Liver (tissue), 8 donors: ENCODE measurements at regions not wholly inside any gene's neighbourhood (a gene's known extent, or its start where the extent isn't known, plus 50 kb on each side); places are given as distances from the start of the nearest gene placed in this dataset.

Experiments
- DNase-seq: peaks from one replicate; pipeline ENCODE4 v3.0.0-alpha.2; 2017; ENCODE audit warnings: low spot score
- H3K27ac ChIP-seq, 2 donors: one replicate each; pipeline ENCODE4 v1.7.0; 2013; ENCODE audit warnings: inconsistent platforms in 2 of 2, low read length in 2 of 2, control low read depth in 1 of 2, low read depth in 1 of 2, mild to moderate bottlenecking in 1 of 2
- H3K27me3 ChIP-seq, 4 donors: one replicate each; pipeline versions ENCODE4 v1.6.1 to v1.7.0; 2013; ENCODE audit warnings: low read length in 3 of 4, inconsistent platforms in 1 of 4, mild to moderate bottlenecking in 1 of 4, moderate library complexity in 1 of 4; ENCODE audit not compliant: control insufficient read depth in 4 of 4, insufficient read depth in 4 of 4
- H3K36me3 ChIP-seq, 4 donors: one replicate each; pipeline versions ENCODE4 v1.6.1 to v1.7.0; 2013; ENCODE audit warnings: low read length in 3 of 4, mild to moderate bottlenecking in 3 of 4, low read depth in 1 of 4, moderate library complexity in 1 of 4; ENCODE audit not compliant: control insufficient read depth in 4 of 4, insufficient read depth in 3 of 4
- H3K4me1 ChIP-seq, 4 donors: one replicate each; pipeline versions ENCODE4 v1.6.1 to v1.7.0; 2013; ENCODE audit warnings: low read length in 3 of 4, mild to moderate bottlenecking in 3 of 4, moderate library complexity in 1 of 4; ENCODE audit not compliant: control insufficient read depth in 4 of 4, insufficient read depth in 4 of 4
- H3K4me3 ChIP-seq, 3 donors: one replicate each; pipeline versions ENCODE4 v1.6.1 to v1.7.0; 2013; ENCODE audit warnings: low read length in 3 of 3, control low read depth in 1 of 3, low read depth in 1 of 3, mild to moderate bottlenecking in 1 of 3
- H3K9ac ChIP-seq, 2 donors: one replicate each; pipeline ENCODE4 v1.7.0; 2013; ENCODE audit warnings: low read length in 2 of 2, mild to moderate bottlenecking in 2 of 2, moderate library complexity in 2 of 2, control low read depth in 1 of 2, low read depth in 1 of 2
- H3K9me3 ChIP-seq, 4 donors: one replicate each; pipeline versions ENCODE4 v1.6.1 to v1.7.0; 2013; ENCODE audit warnings: low read length in 3 of 4; ENCODE audit not compliant: control insufficient read depth in 4 of 4
- EGR1 ChIP-seq, 2 donors: IDR thresholded peaks; 2 replicates each; pipeline ENCODE4 v1.6.1; 2016 to 2018; ENCODE audit warnings: antibody characterized with exemption in 2 of 2, low read depth in 2 of 2
- FOXA1 ChIP-seq: IDR thresholded peaks from 2 replicates; pipeline ENCODE4 v1.6.1; 2016; ENCODE audit warnings: antibody characterized with exemption
- FOXA2 ChIP-seq: IDR thresholded peaks from 2 replicates; pipeline ENCODE4 v1.6.1; 2016; ENCODE audit warnings: antibody characterized with exemption
- GABPA ChIP-seq, 2 donors: IDR thresholded peaks in 1 of 2; conservative IDR thresholded peaks in 1 of 2; 2 replicates each; pipeline ENCODE4 v1.6.1; 2016; ENCODE audit warnings: antibody characterized with exemption in 2 of 2, mild to moderate bottlenecking in 1 of 2, moderate library complexity in 1 of 2
- HNF4G ChIP-seq: IDR thresholded peaks from 2 replicates; pipeline ENCODE4 v1.6.1; 2016; ENCODE audit warnings: antibody characterized with exemption
- JUND ChIP-seq, 2 donors: IDR thresholded peaks; 2 replicates each; pipeline ENCODE4 v1.6.1; 2016; ENCODE audit warnings: antibody characterized with exemption in 2 of 2
- RAD21 ChIP-seq, 2 donors: IDR thresholded peaks; 2 replicates each; pipeline ENCODE4 v1.6.1; 2016; ENCODE audit warnings: antibody characterized with exemption in 2 of 2, mild to moderate bottlenecking in 2 of 2
- SP1 ChIP-seq: IDR thresholded peaks from 2 replicates; pipeline ENCODE4 v1.6.1; 2018; ENCODE audit warnings: antibody characterized with exemption, mild to moderate bottlenecking
- TAF1 ChIP-seq: conservative IDR thresholded peaks from 2 replicates; pipeline ENCODE4 v1.6.1; 2016; ENCODE audit warnings: antibody characterized with exemption, mild to moderate bottlenecking
- YY1 ChIP-seq: IDR thresholded peaks from 2 replicates; pipeline ENCODE4 v1.6.1; 2016; ENCODE audit warnings: antibody characterized with exemption, mild to moderate bottlenecking
- WGBS: extraction: QIAGEN DNeasy Blood & Tissue Kit; methylation state at CpG from one replicate; pipeline ENCODE4 v1.1.7; 2013; 5-methylcytosine and 5-hydroxymethylcytosine counted together
- TF ChIP-seq, protein P1 (sequence below): IDR thresholded peaks from 2 replicates; pipeline ENCODE4 v1.6.1; 2016; ENCODE audit warnings: antibody characterized with exemption
- TF ChIP-seq, protein P2 (sequence below): fragments of 150-350 bp; IDR thresholded peaks from 2 replicates; pipeline ENCODE4 v1.5.1; 2017; ENCODE audit warnings: improper control_type of control experiment, low read depth, low read length; ENCODE audit not compliant: missing input control
- TF ChIP-seq, protein P3 (sequence below): IDR thresholded peaks from 2 replicates; pipeline ENCODE4 v1.6.1; 2016; ENCODE audit warnings: antibody characterized with exemption, mild to moderate bottlenecking
- donor health status: healthy.
- donor health status: healthy.
- donor health status: healthy.
- donor health status: healthy.
- donor health status: healthy.

DNA sequence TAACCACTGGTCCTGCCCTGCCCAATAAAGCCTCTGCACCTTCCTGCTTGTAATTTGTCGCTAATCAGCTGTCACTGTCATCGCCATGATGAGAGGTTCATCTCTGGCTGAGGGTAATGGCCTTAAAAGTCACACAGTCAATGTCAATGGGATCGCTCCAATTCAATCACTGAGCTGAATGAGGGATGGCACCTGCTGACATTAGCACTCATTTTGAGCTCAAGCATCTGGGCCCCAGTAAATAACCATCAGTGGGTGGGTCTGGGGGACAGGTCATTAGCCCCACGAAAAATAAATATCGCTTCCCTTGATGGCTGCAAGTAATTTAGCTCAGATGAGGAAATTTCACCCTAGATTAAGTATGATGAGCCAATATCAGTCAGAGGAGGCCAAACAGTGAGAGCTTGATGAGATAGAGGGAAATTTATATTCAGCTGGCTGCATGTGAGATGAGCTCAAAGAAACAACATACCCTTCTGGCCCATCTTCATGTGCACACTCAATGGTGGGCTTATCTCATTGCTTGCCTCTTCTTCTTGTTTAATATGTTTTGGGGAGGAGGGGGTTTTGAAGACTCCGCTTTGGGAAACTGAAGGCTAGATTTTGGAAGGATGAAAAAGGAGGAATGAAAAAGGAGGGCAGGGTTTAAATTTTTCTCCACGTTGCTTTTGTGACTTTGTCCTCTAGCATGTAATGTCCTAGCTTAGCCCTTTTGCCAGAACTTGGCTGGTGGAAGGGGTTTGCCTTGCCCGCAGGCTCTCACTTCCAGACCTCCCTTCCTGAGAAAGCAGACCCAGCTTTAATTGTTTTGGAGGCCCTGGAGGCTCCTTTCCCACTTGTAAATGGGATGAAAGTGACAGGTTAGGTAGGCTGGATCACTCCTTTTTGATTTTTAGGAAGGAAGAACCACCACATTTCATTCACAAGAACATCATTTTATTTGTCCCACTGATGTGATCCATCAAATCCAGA is 84.8 kb upstream of the PAQR3 start:
- no peaks in the 10 kb centered on the region for H3K27me3 ChIP-seq
- 77% methylated on average over 8 of the region's 8 CpGs for WGBS
- no peak overlapping the region for H3K27ac ChIP-seq
- H3K9ac ChIP-seq = no peak overlapping the region
- no peaks in the 10 kb centered on the region for H3K36me3 ChIP-seq
- no peaks in the 10 kb centered on the region for H3K9me3 ChIP-seq
- H3K4me1 ChIP-seq = no peaks in the 10 kb centered on the region
- DNase-seq = no peak
- H3K4me3 ChIP-seq = no peak overlapping the region
- TF ChIP-seq FOXA1 (no peak), SP1 (no peak), FOXA2 (no peak)
- TF ChIP-seq, protein P1, sequence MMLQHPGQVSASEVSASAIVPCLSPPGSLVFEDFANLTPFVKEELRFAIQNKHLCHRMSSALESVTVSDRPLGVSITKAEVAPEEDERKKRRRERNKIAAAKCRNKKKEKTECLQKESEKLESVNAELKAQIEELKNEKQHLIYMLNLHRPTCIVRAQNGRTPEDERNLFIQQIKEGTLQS = no peak

DNA sequence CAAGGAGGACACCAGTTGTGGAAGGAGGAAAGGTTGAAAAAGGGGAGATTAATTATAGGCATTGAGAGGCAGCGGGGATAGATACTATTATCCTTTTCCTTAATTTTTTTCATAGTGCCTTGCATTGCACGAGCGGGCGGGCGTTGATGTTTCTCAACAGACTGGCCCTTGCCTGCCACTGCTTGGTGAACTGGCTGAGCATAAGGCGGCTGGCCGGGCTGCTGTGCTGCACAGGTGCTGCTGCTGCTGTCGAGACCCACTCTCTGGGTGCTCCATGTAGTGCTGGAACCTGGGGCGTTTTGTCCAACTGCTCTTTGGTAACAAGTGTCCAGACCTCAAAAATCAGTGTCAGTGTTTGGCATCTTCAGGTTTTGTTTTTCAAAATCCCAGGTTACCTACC is 83.3 kb upstream of the PAQR3 start:
- Histone ChIP-seq H3K4me1 (no peaks in the 10 kb centered on the region), H3K27ac (no peak overlapping the region), H3K4me3 (no peak overlapping the region), H3K27me3 (no peaks in the 10 kb centered on the region), H3K9me3 (no peaks in the 10 kb centered on the region), H3K36me3 (no peaks in the 10 kb centered on the region), H3K9ac (no peak overlapping the region)
- TF ChIP-seq RAD21 (IDR thresholded peaks at IDR 0.05) (no peak), GABPA (IDR thresholded peaks at IDR 0.05 in 1 of 2, conservative IDR thresholded peaks at IDR 0.05 in 1 of 2) (no peak), SP1 (no peak), JUND (IDR thresholded peaks at IDR 0.05) (no peak), YY1 (no peak), FOXA1 (no peak), HNF4G (no peak), EGR1 (IDR thresholded peaks at IDR 0.05; ENCODE audit: low read depth in 2 of 2) (no peak), TAF1 (no peak)
- TF ChIP-seq, protein P2, sequence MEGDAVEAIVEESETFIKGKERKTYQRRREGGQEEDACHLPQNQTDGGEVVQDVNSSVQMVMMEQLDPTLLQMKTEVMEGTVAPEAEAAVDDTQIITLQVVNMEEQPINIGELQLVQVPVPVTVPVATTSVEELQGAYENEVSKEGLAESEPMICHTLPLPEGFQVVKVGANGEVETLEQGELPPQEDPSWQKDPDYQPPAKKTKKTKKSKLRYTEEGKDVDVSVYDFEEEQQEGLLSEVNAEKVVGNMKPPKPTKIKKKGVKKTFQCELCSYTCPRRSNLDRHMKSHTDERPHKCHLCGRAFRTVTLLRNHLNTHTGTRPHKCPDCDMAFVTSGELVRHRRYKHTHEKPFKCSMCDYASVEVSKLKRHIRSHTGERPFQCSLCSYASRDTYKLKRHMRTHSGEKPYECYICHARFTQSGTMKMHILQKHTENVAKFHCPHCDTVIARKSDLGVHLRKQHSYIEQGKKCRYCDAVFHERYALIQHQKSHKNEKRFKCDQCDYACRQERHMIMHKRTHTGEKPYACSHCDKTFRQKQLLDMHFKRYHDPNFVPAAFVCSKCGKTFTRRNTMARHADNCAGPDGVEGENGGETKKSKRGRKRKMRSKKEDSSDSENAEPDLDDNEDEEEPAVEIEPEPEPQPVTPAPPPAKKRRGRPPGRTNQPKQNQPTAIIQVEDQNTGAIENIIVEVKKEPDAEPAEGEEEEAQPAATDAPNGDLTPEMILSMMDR = no peak
- TF ChIP-seq, protein P1 = no peak
- TF ChIP-seq, protein P3, sequence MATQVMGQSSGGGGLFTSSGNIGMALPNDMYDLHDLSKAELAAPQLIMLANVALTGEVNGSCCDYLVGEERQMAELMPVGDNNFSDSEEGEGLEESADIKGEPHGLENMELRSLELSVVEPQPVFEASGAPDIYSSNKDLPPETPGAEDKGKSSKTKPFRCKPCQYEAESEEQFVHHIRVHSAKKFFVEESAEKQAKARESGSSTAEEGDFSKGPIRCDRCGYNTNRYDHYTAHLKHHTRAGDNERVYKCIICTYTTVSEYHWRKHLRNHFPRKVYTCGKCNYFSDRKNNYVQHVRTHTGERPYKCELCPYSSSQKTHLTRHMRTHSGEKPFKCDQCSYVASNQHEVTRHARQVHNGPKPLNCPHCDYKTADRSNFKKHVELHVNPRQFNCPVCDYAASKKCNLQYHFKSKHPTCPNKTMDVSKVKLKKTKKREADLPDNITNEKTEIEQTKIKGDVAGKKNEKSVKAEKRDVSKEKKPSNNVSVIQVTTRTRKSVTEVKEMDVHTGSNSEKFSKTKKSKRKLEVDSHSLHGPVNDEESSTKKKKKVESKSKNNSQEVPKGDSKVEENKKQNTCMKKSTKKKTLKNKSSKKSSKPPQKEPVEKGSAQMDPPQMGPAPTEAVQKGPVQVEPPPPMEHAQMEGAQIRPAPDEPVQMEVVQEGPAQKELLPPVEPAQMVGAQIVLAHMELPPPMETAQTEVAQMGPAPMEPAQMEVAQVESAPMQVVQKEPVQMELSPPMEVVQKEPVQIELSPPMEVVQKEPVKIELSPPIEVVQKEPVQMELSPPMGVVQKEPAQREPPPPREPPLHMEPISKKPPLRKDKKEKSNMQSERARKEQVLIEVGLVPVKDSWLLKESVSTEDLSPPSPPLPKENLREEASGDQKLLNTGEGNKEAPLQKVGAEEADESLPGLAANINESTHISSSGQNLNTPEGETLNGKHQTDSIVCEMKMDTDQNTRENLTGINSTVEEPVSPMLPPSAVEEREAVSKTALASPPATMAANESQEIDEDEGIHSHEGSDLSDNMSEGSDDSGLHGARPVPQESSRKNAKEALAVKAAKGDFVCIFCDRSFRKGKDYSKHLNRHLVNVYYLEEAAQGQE = no peak
- 85% methylated on average over 9 of the region's 9 CpGs for WGBS
- no peak for DNase-seq
